ENCODE measurements at regions not wholly inside any gene's neighbourhood (a gene's known extent, or its start where the extent isn't known, plus 50 kb on each side); places are given as distances from the start of the nearest gene placed in this dataset.

DNA sequence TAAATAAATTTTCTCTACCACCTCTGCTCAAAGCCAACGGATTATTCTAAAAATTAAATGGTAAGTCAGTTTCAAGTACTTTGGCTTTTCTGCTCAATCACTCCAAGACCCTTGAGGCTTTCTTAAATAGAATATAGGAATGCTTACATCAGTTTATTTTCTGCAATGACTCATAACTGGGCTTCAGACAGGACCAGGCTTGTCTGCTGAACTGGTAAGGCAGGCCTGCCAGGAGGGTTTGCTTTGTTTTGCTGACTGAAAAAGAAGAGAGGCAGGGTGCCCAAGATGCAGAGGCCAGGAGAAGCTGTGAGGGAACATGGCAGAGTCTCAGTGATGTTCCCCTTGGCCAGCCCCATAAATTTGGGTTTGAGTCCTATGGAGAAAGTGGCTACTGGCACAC, 60.3 kb upstream of the EPB41L4A start:
- Histone ChIP-seq H3K4me1 (no peaks in the 10 kb centered on the region; the same call in 1 of the 2 replicates), H3K36me3 (ENCODE audit: control insufficient read depth, insufficient read depth, low read length) (no peaks in the 10 kb centered on the region), H3K4me3 (ENCODE audit: low read depth, low read length) (no peak overlapping the region), H3K9me3 (no peaks in the 10 kb centered on the region), H3K27me3 (replicated peaks; ENCODE audit: control insufficient read depth, insufficient read depth, low read length) (no peaks in the 10 kb centered on the region)
- H3K36me3 Mint-ChIP-seq (ENCODE audit: insufficient read depth, unreplicated experiment): no peaks in the 10 kb centered on the region
- intact Hi-C loops (cut with micrococcal nuclease; ENCODE audit: unreplicated experiment): no loop called here
- ChIA-PET CTCF (no interaction called here), POLR2A (no interaction called here)
- peaks cover 5% of the 10 kb centered on the region for H3K27me3 Mint-ChIP-seq (ENCODE audit: insufficient read depth, unreplicated experiment)
- BruUV-seq (replicated peaks): no TSS peak
- no peaks in the 10 kb centered on the region for H3K4me1 Mint-ChIP-seq (ENCODE audit: low read depth, unreplicated experiment)
- no peak overlapping the region for H3K4me3 Mint-ChIP-seq (ENCODE audit: unreplicated experiment)
- no peaks in the 10 kb centered on the region for H3K9me3 Mint-ChIP-seq (ENCODE audit: unreplicated experiment)
- no peak overlapping the region for H3K27ac Mint-ChIP-seq (ENCODE audit: unreplicated experiment)
- TF ChIP-seq CTCF (IDR thresholded peaks at IDR 0.05; ENCODE audit: insufficient read depth in 1 of 2, low read depth in 1 of 2, low read length in 1 of 2, severe bottlenecking in 1 of 2, unreplicated experiment in 1 of 2): no peak
- DNase-seq: no peak

DNA sequence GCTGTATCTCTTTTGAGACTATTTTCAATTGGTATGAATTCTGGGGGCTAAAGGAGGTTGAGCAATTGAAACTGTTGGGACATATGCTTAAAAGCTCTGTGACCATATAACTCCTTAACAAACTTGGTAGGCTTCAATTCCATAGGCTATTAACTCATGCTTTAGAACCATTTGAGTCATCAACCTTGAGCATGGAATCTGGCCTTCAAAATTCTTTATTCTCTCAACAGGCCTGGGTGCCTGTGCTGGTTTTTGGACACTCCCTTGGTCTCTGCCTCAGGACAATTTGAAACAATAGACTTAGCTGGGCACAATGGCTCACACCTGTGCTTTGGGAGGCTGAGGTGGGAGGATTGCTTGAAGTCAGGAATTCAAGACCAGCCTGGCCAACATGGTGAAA, 61.4 kb upstream of the EPB41L4A start:
- H3K27me3 Mint-ChIP-seq (ENCODE audit: insufficient read depth, unreplicated experiment): peaks cover 5% of the 10 kb centered on the region
- Histone ChIP-seq H3K4me3 (ENCODE audit: low read depth, low read length) (no peak overlapping the region), H3K36me3 (ENCODE audit: control insufficient read depth, insufficient read depth, low read length) (no peaks in the 10 kb centered on the region), H3K9me3 (no peaks in the 10 kb centered on the region), H3K4me1 (no peaks in the 10 kb centered on the region; the same call in 1 of the 2 replicates), H3K27me3 (replicated peaks; ENCODE audit: control insufficient read depth, insufficient read depth, low read length) (no peaks in the 10 kb centered on the region)
- H3K27ac Mint-ChIP-seq (ENCODE audit: unreplicated experiment): no peak overlapping the region
- H3K4me3 Mint-ChIP-seq (ENCODE audit: unreplicated experiment): no peak overlapping the region
- DNase-seq: no peak
- no peak for TF ChIP-seq CTCF (IDR thresholded peaks at IDR 0.05; ENCODE audit: insufficient read depth in 1 of 2, low read depth in 1 of 2, low read length in 1 of 2, severe bottlenecking in 1 of 2, unreplicated experiment in 1 of 2)
- intact Hi-C loops (cut with micrococcal nuclease; ENCODE audit: unreplicated experiment): no loop called here
- no peaks in the 10 kb centered on the region for H3K9me3 Mint-ChIP-seq (ENCODE audit: unreplicated experiment)
- CTCF ChIA-PET: no interaction called here
- no peaks in the 10 kb centered on the region for H3K36me3 Mint-ChIP-seq (ENCODE audit: insufficient read depth, unreplicated experiment)
- no peaks in the 10 kb centered on the region for H3K4me1 Mint-ChIP-seq (ENCODE audit: low read depth, unreplicated experiment)
- POLR2A ChIA-PET: no interaction called here
- no TSS peak for BruUV-seq (replicated peaks)

DNA sequence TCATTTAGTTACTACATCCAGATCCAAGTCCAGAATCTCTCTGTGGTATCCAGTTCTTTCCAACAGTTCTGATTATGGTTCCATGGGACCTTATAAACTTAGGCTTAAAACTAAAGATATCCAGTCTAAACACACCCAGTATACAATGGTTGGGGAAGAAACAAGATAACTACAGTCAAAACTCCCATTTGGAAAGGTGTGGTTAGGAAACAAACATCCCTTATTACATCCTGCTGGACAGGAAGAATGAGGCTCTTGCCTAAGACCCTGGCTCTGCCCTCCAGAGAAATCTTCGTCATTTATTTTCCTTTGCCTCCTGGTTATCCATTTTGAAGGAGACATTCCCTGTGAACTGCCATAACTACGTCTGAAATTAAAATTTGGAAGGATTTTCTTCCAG, 64.6 kb upstream of the EPB41L4A start:
- Histone ChIP-seq H3K27me3 (replicated peaks; ENCODE audit: control insufficient read depth, insufficient read depth, low read length) (no peaks in the 10 kb centered on the region), H3K36me3 (ENCODE audit: control insufficient read depth, insufficient read depth, low read length) (no peaks in the 10 kb centered on the region), H3K4me1 (no peaks in the 10 kb centered on the region), H3K4me3 (ENCODE audit: low read depth, low read length) (no peak overlapping the region), H3K9me3 (no peaks in the 10 kb centered on the region)
- BruUV-seq (replicated peaks): no TSS peak
- no peak for DNase-seq
- Mint-ChIP-seq H3K4me1 (ENCODE audit: low read depth, unreplicated experiment) (no peaks in the 10 kb centered on the region), H3K4me3 (ENCODE audit: unreplicated experiment) (no peak overlapping the region), H3K9me3 (ENCODE audit: unreplicated experiment) (no peaks in the 10 kb centered on the region), H3K27ac (ENCODE audit: unreplicated experiment) (no peak overlapping the region), H3K36me3 (ENCODE audit: insufficient read depth, unreplicated experiment) (no peaks in the 10 kb centered on the region), H3K27me3 (ENCODE audit: insufficient read depth, unreplicated experiment) (peaks cover 5% of the 10 kb centered on the region)
- ChIA-PET POLR2A (no interaction called here), CTCF (no interaction called here)
- intact Hi-C loops (cut with micrococcal nuclease; ENCODE audit: unreplicated experiment): no loop called here
- no peak for TF ChIP-seq CTCF (IDR thresholded peaks at IDR 0.05; ENCODE audit: insufficient read depth in 1 of 2, low read depth in 1 of 2, low read length in 1 of 2, severe bottlenecking in 1 of 2, unreplicated experiment in 1 of 2)
